Muscle of leg (tissue), 3 donors: ENCODE measurements at regions not wholly inside any gene's neighbourhood (a gene's known extent, or its start where the extent isn't known, plus 50 kb on each side); places are given as distances from the start of the nearest gene placed in this dataset.
"Not testable (repeated sequence)": the region's sequence is repeated elsewhere in the genome, so short reads cannot be mapped to it uniquely, and the experiment has no call there.

ENCODE experiments used
- DNase-seq: peaks from one replicate; pipeline ENCODE4 v3.0.0; 2013
- H3K27ac ChIP-seq: one replicate; pipeline ENCODE4 v1.5.1; 2013; ENCODE audit warnings: mild to moderate bottlenecking, low read length, control low read depth
- H3K27me3 ChIP-seq: one replicate; pipeline ENCODE4 v1.6.1; 2013; ENCODE audit warnings: low read length; ENCODE audit not compliant: control insufficient read depth, insufficient read depth
- H3K36me3 ChIP-seq: one replicate; pipeline ENCODE4 v1.6.1; 2013; ENCODE audit warnings: low read length; ENCODE audit not compliant: control insufficient read depth, insufficient read depth
- H3K4me1 ChIP-seq: one replicate; pipeline ENCODE4 v1.6.1; 2013; ENCODE audit warnings: low read length; ENCODE audit not compliant: control insufficient read depth, insufficient read depth
- H3K4me3 ChIP-seq: one replicate; pipeline ENCODE4 v1.5.1; 2013; ENCODE audit warnings: low read length, control low read depth
- H3K9me3 ChIP-seq: replicated peaks from 2 replicates; pipeline ENCODE4 v1.6.1; 2013; ENCODE audit warnings: low read depth, low read length; ENCODE audit not compliant: control insufficient read depth
- WGBS: methylation state at CpG from one replicate; pipeline ENCODE4 v1.1.5; 2013; ENCODE audit warnings: missing lambda C conversion rate; ENCODE audit not compliant: insufficient coverage; 5-methylcytosine and 5-hydroxymethylcytosine counted together

DNA sequence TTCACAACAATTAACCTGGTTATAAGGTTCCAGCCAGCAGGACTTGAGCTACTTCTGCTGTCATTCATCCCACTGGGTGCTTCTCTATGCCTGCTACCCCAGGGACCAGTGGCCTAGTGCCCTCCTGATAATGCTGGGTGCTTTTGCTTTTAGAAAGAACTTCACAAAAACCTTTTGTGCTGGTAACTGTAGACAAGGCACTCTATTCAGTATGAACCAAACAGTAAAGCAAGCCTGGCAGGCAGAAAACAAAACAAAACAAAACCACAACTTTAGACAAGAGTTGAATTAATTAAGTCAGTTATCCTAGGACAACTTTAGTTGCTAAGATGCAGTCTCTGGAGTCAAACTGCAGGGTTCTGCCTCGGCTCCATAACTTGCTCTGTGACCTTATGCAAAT lies 61.9 kb upstream of the ADGRL2 start:
- WGBS: no CpG with 5 or more reads among the region's 1 CpG
- no peaks in the 10 kb centered on the region for H3K9me3 ChIP-seq

DNA sequence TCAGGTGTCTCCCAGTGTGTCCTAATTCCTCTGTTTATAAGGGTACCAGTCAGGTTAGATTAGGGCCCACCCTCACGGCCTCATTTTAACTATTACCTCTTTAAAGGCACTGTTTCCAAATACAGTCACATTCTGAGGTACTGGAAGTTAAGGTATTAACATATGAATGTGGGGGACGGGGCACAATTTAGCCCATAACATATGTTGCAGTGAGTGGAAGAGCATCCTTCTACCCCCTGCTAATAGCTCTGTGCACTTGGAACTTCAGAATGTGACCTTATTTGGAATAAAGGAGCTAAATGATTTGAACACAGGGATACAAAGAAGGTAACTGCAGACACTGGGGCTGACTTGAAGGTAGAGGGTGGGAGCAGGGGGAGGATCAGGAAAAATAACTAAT lies 67.3 kb upstream of the ADGRL2 start:
- WGBS: no CpG with 5 or more reads among the region's 2 CpGs
- Histone ChIP-seq H3K36me3 (no peaks in the 10 kb centered on the region), H3K4me1 (no peaks in the 10 kb centered on the region), H3K9me3 (no peaks in the 10 kb centered on the region), H3K4me3 (no peak overlapping the region), H3K27me3 (no peaks in the 10 kb centered on the region), H3K27ac (no peak overlapping the region)
- DNase-seq: no peak

More for the DNA sequence above, 61.9 kb upstream of the ADGRL2 start:
- H3K27ac ChIP-seq: no peak overlapping the region
- no peak for DNase-seq
- no peaks in the 10 kb centered on the region for H3K27me3 ChIP-seq
- no peak overlapping the region for H3K4me3 ChIP-seq
- no peaks in the 10 kb centered on the region for H3K4me1 ChIP-seq
- H3K36me3 ChIP-seq: no peaks in the 10 kb centered on the region

DNA sequence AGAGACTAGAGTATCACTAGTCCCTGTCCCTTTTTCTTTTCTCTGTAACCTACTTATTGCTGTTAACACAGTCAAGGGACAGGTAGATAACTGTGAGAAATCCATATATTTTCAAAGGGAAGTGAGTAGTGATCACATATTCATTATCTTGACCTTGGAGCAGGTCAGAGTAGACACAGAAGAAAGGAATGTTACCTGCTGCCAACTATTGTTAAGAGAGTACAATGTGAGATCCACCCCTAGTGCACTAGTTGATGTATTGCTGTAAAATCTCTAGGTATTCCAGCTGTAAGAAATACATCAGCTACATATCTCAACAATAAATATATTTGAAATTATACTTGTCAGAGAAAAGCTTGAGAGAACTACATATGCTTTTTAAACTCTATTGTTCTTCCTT lies 68.7 kb upstream of the ADGRL2 start:
- Histone ChIP-seq H3K9me3 (no peaks in the 10 kb centered on the region), H3K4me1 (no peaks in the 10 kb centered on the region), H3K27ac (no peak overlapping the region), H3K27me3 (no peaks in the 10 kb centered on the region), H3K4me3 (no peak overlapping the region), H3K36me3 (no peaks in the 10 kb centered on the region)
- DNase-seq: no peak

DNA sequence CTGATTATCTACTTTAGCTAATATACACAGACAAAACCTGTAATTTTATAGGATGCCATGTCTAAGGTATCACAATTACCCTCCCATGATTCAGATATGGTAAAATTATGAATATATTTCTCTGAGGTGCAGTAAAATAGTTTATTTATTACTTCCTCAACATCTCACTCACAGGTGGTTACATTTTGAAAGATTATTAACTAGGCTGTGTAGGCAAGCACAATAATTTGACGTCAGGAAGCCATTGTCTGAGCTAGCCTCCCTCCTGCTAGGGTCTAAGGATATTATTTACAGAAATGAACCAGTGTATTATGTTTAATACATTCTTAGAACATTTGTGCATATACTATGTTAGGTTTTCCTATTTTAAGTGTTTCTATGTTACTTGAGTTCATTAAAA lies 69.9 kb upstream of the ADGRL2 start:
- Histone ChIP-seq H3K4me3 (no peak overlapping the region), H3K27ac (no peak overlapping the region), H3K9me3 (no peaks in the 10 kb centered on the region), H3K27me3 (no peaks in the 10 kb centered on the region), H3K36me3 (no peaks in the 10 kb centered on the region), H3K4me1 (no peaks in the 10 kb centered on the region)
- DNase-seq: no peak
- WGBS: no CpG with 5 or more reads among the region's 1 CpG

DNA sequence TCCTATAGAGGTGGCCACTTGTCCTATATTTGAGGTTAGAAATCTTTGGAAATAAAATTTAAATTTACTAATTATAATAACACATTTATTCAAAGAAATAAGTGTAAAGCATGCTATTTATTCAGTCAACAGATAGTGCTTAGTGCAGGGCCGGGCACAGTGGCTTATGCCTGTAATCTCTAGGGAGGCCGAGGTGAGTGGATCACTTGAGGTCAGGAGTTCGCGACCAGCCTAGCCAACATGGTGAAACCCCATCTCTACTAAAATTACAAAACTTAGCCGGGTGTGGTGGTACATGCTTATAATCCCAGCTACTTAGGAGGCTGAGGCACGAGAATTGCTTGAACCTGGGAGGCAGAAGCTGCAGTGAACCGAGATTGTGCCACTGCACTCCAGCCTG lies 70.4 kb upstream of the ADGRL2 start:
- H3K27me3 ChIP-seq, H3K27ac ChIP-seq, DNase-seq, H3K36me3 ChIP-seq, H3K9me3 ChIP-seq, H3K4me1 ChIP-seq, H3K4me3 ChIP-seq: not testable (repeated sequence)
- 80% methylated on average over 2 of the region's 7 CpGs for WGBS

DNA sequence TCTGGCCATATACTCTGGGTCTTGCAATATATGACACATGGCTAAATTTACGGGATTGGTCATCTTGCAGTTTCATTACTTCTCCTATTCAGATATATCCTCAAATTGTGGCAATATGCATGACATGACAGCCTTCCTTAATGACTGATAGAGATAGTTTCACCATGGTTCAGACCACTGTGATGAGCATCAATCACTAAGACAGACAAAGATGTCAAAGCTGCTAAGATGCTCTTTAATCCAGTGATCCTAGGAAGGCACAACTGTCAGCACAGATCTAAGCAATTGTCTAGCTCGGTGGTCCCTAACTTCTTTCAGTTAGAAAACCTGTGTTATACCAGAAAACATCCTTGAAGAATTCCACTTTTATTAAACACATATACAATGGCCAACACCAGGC lies 70.9 kb upstream of the ADGRL2 start:
- Histone ChIP-seq H3K27me3 (no peaks in the 10 kb centered on the region), H3K9me3 (no peaks in the 10 kb centered on the region), H3K36me3 (no peaks in the 10 kb centered on the region), H3K4me3 (no peak overlapping the region), H3K27ac (no peak overlapping the region), H3K4me1 (no peaks in the 10 kb centered on the region)
- DNase-seq: no peak
- WGBS: 43% methylated on average over 1 of the region's 2 CpGs

DNA sequence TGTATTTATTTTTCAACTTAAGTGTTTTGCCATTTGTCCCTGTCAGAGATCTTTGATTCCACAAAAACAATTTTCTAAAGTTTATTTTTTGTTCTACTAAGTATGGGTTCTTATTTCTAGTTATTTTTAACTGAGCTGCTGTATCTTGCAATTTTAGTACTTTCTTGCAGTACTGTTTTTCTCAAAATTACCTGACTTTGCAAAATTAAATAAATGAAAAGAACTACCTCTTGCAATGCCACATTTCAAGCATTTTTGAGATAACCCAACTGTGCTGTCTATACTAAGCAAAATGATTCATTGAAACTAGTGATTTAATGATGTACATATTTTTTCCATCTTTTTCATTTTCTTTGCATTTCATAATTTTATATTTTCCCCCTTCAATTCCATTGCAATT lies 71.5 kb upstream of the ADGRL2 start:
- no peak for DNase-seq
- H3K36me3 ChIP-seq: no peaks in the 10 kb centered on the region
- no peak overlapping the region for H3K4me3 ChIP-seq

DNA sequence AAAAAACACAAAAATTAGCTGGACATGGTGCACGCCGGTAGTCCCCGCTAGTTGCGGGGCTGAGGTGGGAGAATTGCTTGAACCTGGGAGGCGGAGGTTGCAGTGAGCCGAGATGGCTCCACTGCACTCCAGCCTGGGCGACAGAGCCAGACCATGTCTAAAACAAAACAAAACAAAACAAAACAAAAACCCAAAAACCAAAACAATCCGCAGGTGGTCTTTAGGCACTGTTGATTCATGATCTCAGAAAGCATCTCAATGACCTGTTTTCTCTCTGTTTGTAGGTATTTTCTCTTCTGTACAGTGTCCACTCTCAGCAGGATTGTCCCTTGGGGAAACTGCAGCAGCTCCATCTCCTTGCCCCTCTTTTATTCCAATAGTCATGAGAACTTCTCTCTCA lies 74.9 kb upstream of the ADGRL2 start:
- DNase-seq: no peak
- no peaks in the 10 kb centered on the region for H3K9me3 ChIP-seq
- no peak overlapping the region for H3K27ac ChIP-seq
- H3K4me3 ChIP-seq: no peak overlapping the region
- WGBS: no CpG with 5 or more reads among the region's 8 CpGs
- no peaks in the 10 kb centered on the region for H3K27me3 ChIP-seq
- H3K4me1 ChIP-seq: no peaks in the 10 kb centered on the region
- H3K36me3 ChIP-seq: no peaks in the 10 kb centered on the region

More for the DNA sequence above, 71.5 kb upstream of the ADGRL2 start:
- Histone ChIP-seq H3K27ac (no peak overlapping the region), H3K27me3 (no peaks in the 10 kb centered on the region), H3K4me1 (no peaks in the 10 kb centered on the region), H3K9me3 (no peaks in the 10 kb centered on the region)

DNA sequence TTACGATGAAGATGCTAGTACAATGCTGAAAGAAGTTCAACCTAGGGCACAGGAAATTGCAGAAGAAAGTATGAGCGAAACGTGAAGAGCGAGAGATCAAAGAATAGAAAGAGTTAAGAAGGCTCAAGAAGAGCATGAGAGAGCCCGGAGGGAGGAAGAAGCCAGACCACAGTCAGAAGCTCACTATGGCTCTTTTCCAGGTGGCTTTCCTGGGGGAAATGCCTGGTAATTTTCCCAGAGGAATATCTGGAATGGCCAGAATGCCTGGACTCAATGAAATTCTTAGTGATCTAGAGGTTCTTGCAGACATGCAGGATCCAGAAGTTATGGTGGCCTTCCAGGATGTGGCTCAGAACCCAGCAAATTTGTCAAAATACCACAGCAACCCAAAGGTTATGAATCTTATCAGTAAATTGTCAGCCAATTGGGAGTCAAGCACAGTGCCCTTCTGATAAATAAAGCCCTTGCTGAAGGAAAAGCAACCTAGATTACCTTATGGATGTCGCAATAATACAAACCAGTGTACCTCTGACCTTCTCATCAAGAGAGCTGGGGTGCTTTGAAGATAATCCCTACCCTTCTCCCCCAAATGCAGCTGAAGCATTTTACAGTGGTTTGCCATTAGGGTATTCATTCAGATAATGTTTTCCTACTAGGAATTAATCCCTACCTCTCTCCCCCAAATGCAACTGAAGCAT lies 78.0 kb upstream of the ADGRL2 start:
- H3K9me3 ChIP-seq, H3K4me3 ChIP-seq, H3K27ac ChIP-seq, H3K36me3 ChIP-seq, H3K27me3 ChIP-seq, H3K4me1 ChIP-seq, DNase-seq: not testable (repeated sequence)
- WGBS: 87% methylated on average over 5 of the region's 6 CpGs

DNA sequence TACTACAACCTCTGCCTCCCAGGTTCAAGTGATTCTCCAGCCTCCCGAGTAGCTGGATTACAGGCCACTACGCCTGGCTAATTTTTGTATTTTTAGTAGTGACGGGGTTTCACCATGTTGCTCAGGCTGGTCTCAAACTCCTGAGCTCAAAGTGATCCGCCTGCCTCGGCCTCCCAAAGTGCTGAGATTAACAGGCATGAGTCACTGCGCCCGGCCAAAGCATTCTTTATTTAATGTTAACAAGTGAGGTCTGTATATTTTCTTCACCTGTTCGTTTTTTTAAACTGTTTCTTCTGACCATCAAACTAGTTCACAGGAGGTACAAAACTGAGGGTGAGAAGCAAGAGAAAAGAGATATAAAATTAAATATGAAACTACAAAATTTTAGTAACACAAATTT lies 80.5 kb upstream of the ADGRL2 start:
- not testable (repeated sequence) for H3K4me3 ChIP-seq, DNase-seq, H3K4me1 ChIP-seq, H3K27ac ChIP-seq, H3K9me3 ChIP-seq, H3K36me3 ChIP-seq, H3K27me3 ChIP-seq
- 83% methylated on average over 2 of the region's 8 CpGs for WGBS

DNA sequence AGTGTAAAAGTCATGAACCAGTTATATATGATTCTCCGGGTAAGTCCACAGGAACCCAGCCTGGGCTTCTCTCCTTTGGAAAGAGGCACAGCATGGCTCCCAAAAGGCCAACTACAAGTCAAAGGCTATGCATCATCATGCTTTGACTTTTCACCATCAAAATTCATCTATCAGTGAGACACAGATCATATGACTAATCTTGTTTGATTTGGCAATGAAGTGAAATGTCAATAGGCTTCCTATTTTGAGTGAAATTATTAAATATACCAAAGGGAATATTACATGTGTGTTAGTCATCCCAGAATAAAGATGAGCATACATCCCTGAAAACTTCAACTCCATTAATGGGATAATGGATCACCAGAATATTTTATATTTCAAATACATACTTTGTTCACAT lies 83.5 kb upstream of the ADGRL2 start:
- no peak for DNase-seq
- no peaks in the 10 kb centered on the region for H3K9me3 ChIP-seq
- no CpG with 5 or more reads among the region's 1 CpG for WGBS
- H3K4me3 ChIP-seq: no peak overlapping the region
- no peaks in the 10 kb centered on the region for H3K4me1 ChIP-seq
- H3K27ac ChIP-seq: no peak overlapping the region
- H3K36me3 ChIP-seq: no peaks in the 10 kb centered on the region
- no peaks in the 10 kb centered on the region for H3K27me3 ChIP-seq
